Mesothelial cell of epicardium (in vitro differentiated cells): ENCODE measurements at regions not wholly inside any gene's neighbourhood (a gene's known extent, or its start where the extent isn't known, plus 50 kb on each side); places are given as distances from the start of the nearest gene placed in this dataset.
"Not testable (repeated sequence)": the region's sequence is repeated elsewhere in the genome, so short reads cannot be mapped to it uniquely, and the experiment has no call there.

ENCODE experiments used
- DNase-seq, 2 experiments: peaks; one replicate each; pipeline ENCODE4 v3.0.0; 2021; ENCODE audit warnings: low spot score in 2 of 2; ENCODE audit not compliant: unreplicated experiment in 2 of 2
- H3K27ac Mint-ChIP-seq: 2 replicates; pipeline ENCODE4 v1.8.0; 2021; ENCODE audit warnings: mixed read lengths
- H3K27me3 Mint-ChIP-seq: 2 replicates; pipeline ENCODE4 v1.8.0; 2021; ENCODE audit warnings: low read depth, mixed read lengths
- H3K36me3 Mint-ChIP-seq: 2 replicates; pipeline ENCODE4 v1.8.0; 2021; ENCODE audit warnings: mixed read lengths
- H3K4me1 Mint-ChIP-seq: 2 replicates; pipeline ENCODE4 v1.8.0; 2021; ENCODE audit warnings: mixed read lengths
- H3K4me3 Mint-ChIP-seq: 2 replicates; pipeline ENCODE4 v1.8.0; 2021; ENCODE audit warnings: mild to moderate bottlenecking, moderate library complexity, mixed read lengths
- H3K9me3 Mint-ChIP-seq: 2 replicates; pipeline ENCODE4 v1.8.0; 2021; ENCODE audit warnings: mixed read lengths
- CTCF ChIP-seq: fragments of 200-600 bp; sonication (generic); IDR thresholded peaks from one replicate; pipeline ENCODE4 v1.5.0; 2021; ENCODE audit warnings: antibody characterized with exemption; ENCODE audit not compliant: unreplicated experiment

- TF ChIP-seq CTCF = no peak
- no peak overlapping the region for H3K27ac Mint-ChIP-seq
- H3K36me3 Mint-ChIP-seq = no peaks in the 10 kb centered on the region
- no peak for DNase-seq
- H3K4me1 Mint-ChIP-seq = peaks cover 4% of the 10 kb centered on the region
- H3K27me3 Mint-ChIP-seq = no peaks in the 10 kb centered on the region
- H3K9me3 Mint-ChIP-seq = no peaks in the 10 kb centered on the region
- no peak overlapping the region for H3K4me3 Mint-ChIP-seq
These were observed 123.4 kb downstream of the MFAP3L start for GRCh38 chr4:169902658-169903345.

GRCh38 chr4:169900241-169900845, 125.9 kb downstream of the MFAP3L start:
- no peaks in the 10 kb centered on the region for H3K27me3 Mint-ChIP-seq
- no peak for TF ChIP-seq CTCF
- no peak for DNase-seq
- no peaks in the 10 kb centered on the region for H3K9me3 Mint-ChIP-seq
- H3K27ac Mint-ChIP-seq = no peak overlapping the region
- H3K4me3 Mint-ChIP-seq = no peak overlapping the region
- H3K36me3 Mint-ChIP-seq = no peaks in the 10 kb centered on the region
- H3K4me1 Mint-ChIP-seq = peaks cover 4% of the 10 kb centered on the region

- Mint-ChIP-seq H3K36me3 (no peaks in the 10 kb centered on the region), H3K9me3 (no peaks in the 10 kb centered on the region), H3K4me1 (peaks cover 2% of the 10 kb centered on the region), H3K27ac (no peak overlapping the region), H3K27me3 (no peaks in the 10 kb centered on the region), H3K4me3 (no peak overlapping the region)
- DNase-seq = no peak
- TF ChIP-seq CTCF = no peak
These were observed 126.9 kb downstream of the MFAP3L start for GRCh38 chr4:169899295-169899694.

- no peak overlapping the region for H3K4me3 Mint-ChIP-seq
- no peak for DNase-seq
- no peak for TF ChIP-seq CTCF
- no peaks in the 10 kb centered on the region for H3K4me1 Mint-ChIP-seq
- no peaks in the 10 kb centered on the region for H3K9me3 Mint-ChIP-seq
- H3K36me3 Mint-ChIP-seq = no peaks in the 10 kb centered on the region
- no peak overlapping the region for H3K27ac Mint-ChIP-seq
- H3K27me3 Mint-ChIP-seq = no peaks in the 10 kb centered on the region
These were observed 128.1 kb downstream of the MFAP3L start for GRCh38 chr4:169898095-169898494.

GRCh38 chr4:169894767-169895166, 131.4 kb downstream of the MFAP3L start:
- not testable (repeated sequence) for H3K9me3 Mint-ChIP-seq, H3K36me3 Mint-ChIP-seq, DNase-seq, H3K27me3 Mint-ChIP-seq, H3K4me1 Mint-ChIP-seq, H3K27ac Mint-ChIP-seq, H3K4me3 Mint-ChIP-seq

GRCh38 chr4:169885893-169886292, 128.1 kb upstream of the HPF1 start:
- H3K9me3 Mint-ChIP-seq = peaks cover 15% of the 10 kb centered on the region
- no peak overlapping the region for H3K4me3 Mint-ChIP-seq
- DNase-seq = no peak

More at GRCh38 chr4:169885893-169886292, 128.1 kb upstream of the HPF1 start:
- TF ChIP-seq CTCF = no peak
- Mint-ChIP-seq H3K36me3 (no peaks in the 10 kb centered on the region), H3K4me1 (no peaks in the 10 kb centered on the region), H3K27ac (no peak overlapping the region), H3K27me3 (no peaks in the 10 kb centered on the region)
